GM18507 (cell line): ENCODE measurements at regions not wholly inside any gene's neighbourhood (a gene's known extent, or its start where the extent isn't known, plus 50 kb on each side); places are given as distances from the start of the nearest gene placed in this dataset.

ENCODE experiments used
- DNase-seq: peaks from one replicate; pipeline ENCODE4 v3.0.0; 2011; ENCODE audit warnings: low read depth; ENCODE audit not compliant: insufficient read length; ENCODE audit errors: extremely low spot score
- FAIRE-seq: peaks from 2 replicates; lab custom pipeline; 2011; peaks lifted over from hg19 to GRCh38; lab: Jason Lieb, UNC

DNA sequence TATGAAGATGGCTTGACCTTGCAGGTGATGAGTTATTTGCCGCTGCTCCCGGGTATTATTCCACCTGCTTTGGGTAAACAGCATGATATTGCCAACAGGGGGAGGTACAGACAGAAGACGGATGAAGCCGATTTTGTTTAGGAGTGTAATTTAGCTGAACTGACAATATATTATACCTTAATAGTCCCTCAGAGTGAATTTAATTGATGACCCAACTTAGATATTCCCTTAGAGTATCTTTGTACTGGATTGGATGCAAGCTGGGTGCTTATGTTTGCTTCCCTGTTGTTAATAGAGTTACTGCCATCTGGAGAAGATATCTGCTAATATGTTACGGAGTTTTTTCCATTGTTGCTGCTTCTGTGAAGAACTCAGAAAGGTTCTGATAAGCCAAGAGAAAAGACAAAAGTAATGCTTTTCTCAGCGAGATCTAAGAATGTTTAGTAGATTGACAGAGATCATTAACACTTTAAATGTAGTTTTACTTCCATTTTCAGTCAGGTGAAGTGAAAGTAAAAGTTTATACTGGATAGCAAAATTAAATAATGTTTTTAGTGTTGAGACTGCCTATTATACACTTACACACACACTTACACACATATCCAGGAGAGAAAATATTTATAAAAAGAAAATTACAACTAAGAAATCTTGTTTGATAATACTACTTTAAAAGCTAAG is 2220.8 kb upstream of the PCDH20 start:
- no peak for DNase-seq

DNA sequence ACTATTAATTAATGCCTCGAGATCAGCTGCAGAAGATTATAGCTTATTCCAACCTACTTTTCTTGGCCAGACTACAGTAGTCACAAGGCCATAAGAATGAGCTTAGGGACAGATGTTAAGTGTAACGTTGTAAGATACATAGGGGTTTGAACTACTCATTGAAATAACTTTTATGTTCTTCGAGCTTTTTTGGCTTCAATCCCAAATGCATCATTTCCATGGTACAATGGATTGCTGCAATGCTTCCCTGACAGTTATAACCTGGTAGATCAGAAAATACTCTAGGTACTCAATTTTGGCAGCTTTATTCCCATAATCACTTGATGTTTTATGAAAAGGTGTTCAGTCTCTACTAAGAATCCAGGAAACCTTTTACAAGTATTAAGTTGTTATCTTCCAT is 2216.7 kb upstream of the PCDH20 start:
- no peak for DNase-seq
- FAIRE-seq, result no peak

More for the DNA sequence above, 2220.8 kb upstream of the PCDH20 start:
- no peak for FAIRE-seq

DNA sequence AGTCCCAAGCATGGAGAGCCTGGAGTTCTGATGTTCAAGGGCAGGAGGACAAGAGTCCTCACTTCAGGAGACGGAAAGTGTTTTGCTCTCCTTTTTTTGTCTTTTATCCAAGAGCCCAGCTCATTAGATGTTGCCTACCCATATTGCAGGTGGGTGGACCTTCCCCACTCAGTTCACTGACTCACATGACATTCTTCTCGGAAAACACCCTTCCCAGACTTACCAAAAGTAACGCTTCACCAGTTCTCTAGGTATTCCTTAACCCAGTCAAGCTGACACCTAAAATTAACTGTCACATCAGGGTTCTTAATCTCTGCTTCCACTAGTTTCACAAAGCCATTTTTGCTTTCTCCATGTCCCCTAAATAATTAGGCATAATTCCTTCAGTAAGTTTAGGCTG is 2215.4 kb upstream of the PCDH20 start:
- no peak for FAIRE-seq

DNA sequence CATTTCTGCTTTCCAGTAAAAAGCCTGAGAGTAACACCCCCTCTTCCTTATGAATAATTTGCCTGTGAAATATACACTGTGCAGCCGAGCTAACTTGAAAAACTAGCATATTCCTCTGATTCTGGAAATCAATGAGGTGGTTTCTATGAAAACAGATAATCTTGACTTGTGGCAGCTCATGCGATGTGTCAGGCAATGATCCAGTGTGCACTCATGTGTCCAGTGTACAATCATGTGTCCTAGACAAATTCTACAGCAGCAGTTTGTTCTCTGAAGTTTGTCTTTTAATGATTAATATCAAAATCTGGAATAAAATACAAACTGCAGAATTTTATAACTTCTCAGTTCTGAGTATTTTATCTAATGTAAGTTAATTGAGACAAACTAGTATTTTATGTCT is 2213.9 kb upstream of the PCDH20 start:
- DNase-seq, result no peak
- no peak for FAIRE-seq

More for the DNA sequence above, 2215.4 kb upstream of the PCDH20 start:
- DNase-seq, result no peak

DNA sequence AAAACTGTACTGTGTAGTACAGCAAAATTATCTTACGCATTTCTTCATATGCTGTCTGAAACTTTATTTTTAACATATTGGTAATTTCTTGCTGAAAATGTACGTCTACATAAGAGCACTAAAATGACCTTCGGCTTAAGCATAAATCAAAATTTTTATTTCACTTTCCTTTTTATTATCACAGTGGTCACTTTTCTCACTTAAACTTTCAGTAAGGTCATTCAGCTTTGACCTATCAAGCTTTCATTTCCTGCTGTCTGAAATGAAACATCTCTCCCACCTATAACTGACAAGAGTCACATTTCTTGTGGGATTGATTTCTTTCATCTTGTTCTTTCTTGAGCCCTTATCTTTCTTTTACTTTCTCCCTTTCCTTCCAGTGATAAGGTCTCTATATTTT is 2212.7 kb upstream of the PCDH20 start:
- FAIRE-seq (no peak), DNase-seq (no peak)

DNA sequence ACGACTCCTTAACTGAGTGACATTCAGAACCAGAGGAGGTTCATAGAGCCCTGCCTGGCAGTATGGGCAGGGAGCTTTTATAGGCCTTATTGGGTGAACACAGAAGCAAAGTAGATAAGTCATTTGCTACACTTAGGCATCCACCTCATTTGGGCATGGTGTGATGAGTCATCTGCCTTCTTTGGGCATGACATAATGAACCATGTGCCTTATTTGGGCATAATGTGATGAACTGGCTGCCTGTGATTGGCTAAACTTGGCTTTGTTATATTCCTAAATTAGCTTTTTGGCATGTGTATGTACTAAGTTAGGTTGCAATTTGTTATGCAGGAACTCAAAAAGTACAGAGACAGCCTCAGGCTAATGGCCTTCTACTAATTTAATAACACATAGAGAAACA is 2210.2 kb upstream of the PCDH20 start:
- DNase-seq (no peak), FAIRE-seq (no peak)

DNA sequence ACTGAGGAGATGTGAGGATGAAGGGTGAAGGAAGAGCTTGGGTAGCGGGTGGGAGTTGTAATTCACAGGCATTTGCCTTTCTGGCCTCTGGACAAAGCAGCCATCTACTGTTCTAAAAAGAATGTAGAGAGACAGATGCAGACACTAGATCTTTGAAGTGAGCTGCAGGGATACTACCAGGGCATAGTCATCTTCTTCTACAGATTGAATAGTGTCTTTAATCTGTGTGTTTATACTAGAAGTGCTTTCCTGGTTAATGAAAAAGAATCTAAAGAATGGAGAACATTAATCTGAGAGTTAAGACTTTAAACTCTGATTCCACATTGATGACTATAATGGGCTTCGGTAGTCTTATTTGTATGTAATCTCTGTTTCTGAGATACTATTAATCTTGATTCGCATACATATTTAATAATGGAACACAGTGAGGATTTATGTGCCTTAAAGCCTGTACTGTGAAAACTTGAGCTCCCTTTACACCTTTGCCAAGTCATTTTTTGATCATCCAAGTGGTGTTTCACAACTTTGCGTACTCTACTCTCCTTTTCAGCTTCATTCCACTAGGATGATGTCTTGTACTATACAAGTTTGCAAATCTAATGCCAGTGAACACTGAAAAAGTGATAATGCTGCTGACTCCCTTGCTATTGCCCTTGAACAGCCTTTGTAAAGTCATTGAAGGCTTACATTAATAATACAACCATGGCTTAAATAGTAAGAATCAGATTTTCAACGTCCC is 2199.4 kb upstream of the PCDH20 start:
- FAIRE-seq (no peak), DNase-seq (no peak)

DNA sequence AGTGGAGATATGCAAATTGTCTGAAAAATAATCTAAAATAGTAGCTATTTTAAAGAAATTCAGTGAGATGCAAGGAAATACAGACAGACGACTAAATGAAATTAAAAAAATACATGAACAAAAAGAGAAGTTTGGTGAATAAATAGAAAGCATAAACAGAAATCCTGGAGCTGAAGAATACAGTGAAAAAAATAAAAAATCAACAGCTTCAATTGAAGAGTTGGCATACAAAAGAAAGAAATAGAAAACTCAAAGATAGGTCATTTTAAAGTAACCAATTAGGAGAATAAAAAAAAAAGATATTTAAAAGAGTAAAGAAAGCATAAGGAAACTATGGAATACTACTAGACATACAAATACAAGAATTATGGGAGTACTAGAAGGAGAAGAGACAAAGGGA is 2191.5 kb upstream of the PCDH20 start:
- DNase-seq, result no peak
- FAIRE-seq, result no peak

DNA sequence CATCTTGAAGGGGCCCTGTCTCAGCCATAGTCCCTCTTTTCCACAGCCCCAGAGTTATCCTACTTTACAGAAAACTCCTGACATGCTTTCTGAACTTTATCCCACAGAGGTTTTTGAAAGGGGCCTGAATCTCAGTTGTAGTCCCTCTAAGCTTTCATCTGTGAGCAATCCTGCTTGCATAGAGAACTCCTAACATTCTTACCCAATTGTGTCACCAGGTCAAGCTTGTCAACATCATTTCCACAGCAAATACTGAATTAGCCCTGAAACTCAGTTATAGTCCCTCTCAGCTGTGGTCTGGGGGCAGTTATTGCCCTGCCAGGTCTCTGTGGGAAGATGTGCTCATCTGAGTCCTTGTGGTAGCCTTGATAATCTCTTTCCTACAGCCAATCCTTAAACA is 2190.3 kb upstream of the PCDH20 start:
- DNase-seq, result no peak
- FAIRE-seq, result no peak

DNA sequence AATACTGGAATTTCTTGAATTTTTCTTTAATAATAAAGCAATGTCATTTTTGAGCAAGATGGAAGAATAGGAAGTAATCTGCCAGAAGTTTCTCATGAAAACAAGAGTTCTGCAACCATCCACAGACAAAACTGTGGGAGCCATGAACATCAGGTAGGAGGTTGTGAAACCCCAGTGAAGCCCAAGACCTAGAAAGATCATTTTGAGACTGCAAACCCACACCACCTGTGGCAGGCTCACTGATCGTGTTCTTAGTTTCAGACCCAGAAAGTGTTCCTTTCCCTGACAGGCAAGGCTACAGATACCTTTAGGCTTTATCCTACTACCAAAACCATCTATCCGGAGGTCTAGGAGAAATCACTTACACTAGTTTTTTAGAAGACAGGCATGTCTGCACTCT is 2189.8 kb upstream of the PCDH20 start:
- no peak for FAIRE-seq
- DNase-seq, result no peak

DNA sequence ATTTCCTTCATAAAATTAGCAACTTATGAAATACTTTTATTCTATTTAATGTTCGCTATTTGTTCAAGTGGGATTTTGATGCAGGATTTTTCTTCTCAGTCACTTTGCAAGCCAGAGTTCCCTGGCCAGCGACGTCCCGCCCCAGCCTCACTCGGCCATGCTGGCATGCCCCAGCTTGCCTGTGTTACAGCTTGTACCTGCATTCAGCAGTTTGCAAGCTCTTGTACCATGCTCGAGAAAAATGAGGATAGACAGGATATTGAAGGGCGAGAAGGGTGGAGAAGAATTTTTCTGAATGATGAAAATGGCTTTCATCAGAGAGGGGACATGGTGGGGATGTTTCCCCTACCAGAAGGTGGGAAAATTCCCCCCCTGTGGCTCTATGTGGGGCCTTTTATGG is 2180.2 kb upstream of the PCDH20 start:
- FAIRE-seq (no peak), DNase-seq (no peak)

DNA sequence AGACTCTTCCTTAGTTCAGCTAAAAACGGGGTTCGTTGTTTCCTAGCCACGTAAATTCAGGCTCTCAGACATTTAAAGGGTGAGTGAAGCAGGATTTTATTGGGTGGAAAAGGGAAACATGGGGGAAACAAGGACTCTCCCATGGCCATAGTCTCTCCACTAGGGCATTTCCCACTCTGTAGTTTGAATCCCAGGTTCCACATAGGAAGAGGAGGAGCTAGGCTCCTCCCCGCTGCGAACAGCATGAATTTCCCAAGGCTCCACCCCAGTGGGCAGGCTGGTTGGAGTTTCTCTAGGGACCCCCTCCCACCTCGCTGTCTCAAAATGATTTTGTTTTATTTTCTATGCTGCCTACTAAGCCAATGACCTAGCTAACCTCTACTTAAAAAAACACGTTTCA is 2170.8 kb upstream of the PCDH20 start:
- no peak for FAIRE-seq
- no peak for DNase-seq

DNA sequence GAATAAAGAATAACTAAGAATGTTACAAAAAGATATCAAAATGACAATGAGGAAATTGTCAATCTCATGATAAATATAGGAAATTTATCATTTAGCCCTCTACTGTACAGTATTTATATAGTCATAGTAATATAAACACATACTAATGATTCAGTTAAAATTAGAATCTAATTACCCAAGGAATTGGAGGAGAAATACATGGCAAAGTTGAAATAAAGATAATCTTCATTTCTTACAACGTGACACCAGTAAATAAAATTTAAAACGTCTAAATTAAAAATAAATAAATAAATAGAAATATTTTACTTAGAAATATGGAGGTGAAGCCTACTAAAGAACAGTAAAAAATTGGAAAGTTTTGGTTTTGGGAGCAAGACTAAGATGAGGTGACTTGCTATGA is 2163.1 kb upstream of the PCDH20 start:
- DNase-seq (no peak), FAIRE-seq (no peak)

DNA sequence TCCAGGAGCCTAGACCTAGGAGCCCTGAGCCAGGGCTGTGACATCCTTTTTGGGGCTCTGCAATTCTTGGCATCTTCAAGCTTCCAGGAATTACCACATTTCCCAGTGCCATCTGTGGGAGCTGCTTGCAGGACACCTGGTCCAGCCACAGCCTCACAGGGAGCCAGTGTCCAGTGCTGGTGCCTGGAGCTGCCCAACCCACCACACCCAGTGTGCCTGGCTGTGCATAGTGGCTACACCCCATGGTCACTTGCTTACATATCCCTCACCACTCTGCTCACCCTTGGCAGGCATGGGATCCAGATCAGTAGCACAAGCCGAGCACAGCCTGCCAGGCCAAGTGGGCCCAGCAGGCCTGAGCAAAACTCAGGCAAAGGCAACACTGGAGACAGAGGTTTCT is 2151.4 kb upstream of the PCDH20 start:
- no peak for DNase-seq
- FAIRE-seq, result no peak

DNA sequence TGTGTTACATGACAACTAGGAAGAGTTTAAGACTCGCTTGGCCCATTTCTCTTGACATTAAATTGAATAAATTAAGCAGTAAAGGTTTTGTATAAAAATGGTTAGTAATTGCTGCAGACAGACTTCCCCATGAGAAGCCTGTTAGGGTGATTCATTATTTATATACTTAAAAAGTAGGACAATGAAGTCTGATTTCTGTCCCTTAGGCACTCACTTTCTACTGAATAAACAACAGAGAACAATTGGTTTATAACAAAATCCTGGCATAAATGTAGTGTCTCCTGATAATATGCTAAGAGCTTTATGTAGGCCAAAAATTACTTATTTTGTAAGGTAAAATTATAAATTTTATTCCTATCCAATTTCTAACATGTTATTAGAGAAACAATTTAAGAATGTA is 2138.5 kb upstream of the PCDH20 start:
- DNase-seq (no peak), FAIRE-seq (no peak)

DNA sequence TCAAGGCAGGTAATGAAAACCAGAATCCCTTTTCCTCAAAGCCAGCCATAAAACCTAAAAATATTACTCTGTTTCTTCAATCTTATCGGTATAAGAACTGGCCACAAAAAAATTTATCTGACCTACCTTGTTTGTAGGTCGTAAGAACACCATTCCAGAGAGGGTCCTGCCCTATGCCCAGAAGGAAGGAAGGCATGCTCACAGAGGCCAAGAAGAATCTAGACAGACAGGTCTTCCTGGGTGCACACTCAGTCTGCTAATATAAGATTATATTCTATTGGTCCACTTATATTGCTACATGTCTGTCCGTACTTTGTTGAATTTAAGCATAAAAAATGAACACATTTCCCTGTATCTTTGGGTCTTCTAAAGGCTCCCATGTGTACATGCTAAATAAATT is 2136.1 kb upstream of the PCDH20 start:
- DNase-seq (no peak), FAIRE-seq (no peak)

DNA sequence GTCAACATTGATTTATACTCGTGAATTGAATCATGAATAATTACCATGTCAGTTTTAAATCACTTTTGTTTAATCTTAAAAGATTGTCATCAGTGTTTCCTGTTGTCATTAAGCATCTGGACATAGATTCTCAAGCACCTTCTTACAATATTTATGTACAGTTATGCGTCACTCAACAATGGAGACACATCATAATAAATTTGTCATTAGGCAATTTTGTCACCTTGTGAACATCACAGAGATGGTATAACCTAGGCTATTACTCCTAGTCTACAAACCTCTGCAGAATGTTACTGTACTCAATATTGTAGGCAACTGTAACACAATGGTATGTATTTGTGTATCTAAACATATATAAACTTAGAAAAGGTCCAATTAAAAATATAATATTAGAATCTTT is 2130.9 kb upstream of the PCDH20 start:
- FAIRE-seq (no peak), DNase-seq (no peak)

DNA sequence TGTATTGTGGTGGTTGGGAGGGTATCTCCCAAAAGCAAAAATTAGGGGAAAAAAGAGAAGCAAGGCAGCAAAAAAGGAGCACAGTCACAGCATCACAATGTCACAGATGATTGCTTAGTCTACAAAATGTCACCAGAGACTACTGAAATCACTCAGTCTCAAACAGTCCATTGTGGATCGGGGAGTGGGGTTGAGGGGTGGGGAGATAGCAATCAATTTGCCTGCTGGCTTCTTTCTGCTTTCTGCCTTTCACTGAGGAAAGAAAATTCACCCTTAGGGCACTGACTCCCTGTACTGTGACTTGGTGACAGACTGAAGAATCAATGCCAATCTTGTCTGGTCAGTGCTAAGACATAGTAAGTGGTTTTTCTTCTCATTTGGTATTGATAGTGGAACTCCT is 2127.1 kb upstream of the PCDH20 start:
- FAIRE-seq, result no peak
- DNase-seq, result no peak

DNA sequence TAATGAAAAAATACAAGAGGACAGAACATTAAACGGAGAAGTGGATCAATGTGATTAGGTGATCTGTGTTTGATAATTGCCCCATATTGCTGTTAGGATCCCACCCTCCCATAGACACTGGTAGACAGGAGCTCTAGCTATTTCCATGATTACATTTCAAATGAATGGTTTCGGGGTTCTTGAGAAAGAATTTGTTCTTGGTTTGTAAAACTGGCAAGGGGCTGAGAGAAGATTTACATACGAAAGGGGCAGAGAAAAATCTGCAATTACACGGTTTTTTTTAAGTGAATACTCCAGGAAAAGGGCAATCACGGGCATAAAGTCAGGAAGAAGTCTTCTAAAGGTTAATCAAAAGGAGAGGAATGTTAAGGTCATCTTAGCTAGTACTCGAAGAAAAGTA is 2125.7 kb upstream of the PCDH20 start:
- DNase-seq (no peak), FAIRE-seq (no peak)

DNA sequence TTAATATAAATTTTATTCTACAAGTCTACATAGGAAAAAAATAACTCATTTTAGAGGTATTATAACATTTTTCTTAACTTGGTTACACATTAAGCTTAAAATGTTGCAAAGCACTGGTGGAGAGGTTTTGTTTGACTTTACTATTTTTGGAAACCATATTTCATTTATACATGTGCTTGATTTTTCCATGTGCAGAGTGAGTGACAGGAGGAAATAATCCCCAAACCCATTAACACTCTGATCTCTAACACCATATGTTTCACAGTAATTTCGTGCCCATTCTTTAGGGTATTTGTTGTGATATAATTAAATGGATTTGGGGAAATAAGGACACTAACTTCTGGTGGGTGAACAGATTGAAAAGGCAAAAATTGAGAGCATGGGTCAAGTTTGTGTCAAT is 2124.4 kb upstream of the PCDH20 start:
- DNase-seq (no peak), FAIRE-seq (no peak)

DNA sequence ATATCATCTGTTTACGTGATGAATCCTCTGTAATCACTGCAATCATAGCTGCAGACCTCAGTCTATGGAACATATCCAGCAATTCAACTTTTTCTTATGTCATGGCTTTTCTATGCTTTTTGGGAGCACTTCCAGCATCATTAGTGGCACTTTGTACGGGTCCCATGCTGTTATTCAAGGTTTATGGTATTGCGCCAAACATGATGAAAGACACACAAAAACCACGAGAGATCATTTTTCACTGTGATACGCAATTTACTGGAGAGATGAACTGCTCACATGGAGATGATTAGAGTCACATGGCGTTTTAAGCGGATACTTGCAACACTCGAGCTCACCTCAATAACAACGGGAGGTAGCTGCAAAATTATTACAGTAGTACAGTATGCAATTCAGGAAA is 2101.7 kb upstream of the PCDH20 start:
- DNase-seq (no peak), FAIRE-seq (no peak)
